RWPE2 (cell line): ENCODE measurements at regions not wholly inside any gene's neighbourhood (a gene's known extent, or its start where the extent isn't known, plus 50 kb on each side); places are given as distances from the start of the nearest gene placed in this dataset.
"Not testable (repeated sequence)": the region's sequence is repeated elsewhere in the genome, so short reads cannot be mapped to it uniquely, and the experiment has no call there.

Experiments used
- ATAC-seq: fragments of 200-7000 bp; cut with Tn5 transposase; 3 replicates; pipeline ENCODE4 v1.9.1; 2021; ENCODE audit warnings: low read depth
- DNase-seq: peaks from one replicate; pipeline ENCODE4 v3.0.0-alpha.2; 2020; ENCODE audit warnings: low spot score
- H3K27ac ChIP-seq: fragments of 450-650 bp; 2 replicates; pipeline ENCODE4 v1.5.1; 2017; ENCODE audit warnings: mild to moderate bottlenecking; ENCODE audit not compliant: poor library complexity, severe bottlenecking
- H3K27me3 ChIP-seq: fragments of 250-450 bp; sonication (Bioruptor Pico); 2 replicates; pipeline ENCODE4 v1.5.1; 2021; ENCODE audit warnings: mild to moderate bottlenecking, moderate library complexity; ENCODE audit not compliant: insufficient read depth, poor library complexity, severe bottlenecking
- H3K36me3 ChIP-seq: fragments of 250-450 bp; sonication (Bioruptor Pico); 2 replicates; pipeline ENCODE4 v1.5.1; 2020; ENCODE audit warnings: low read depth, mild to moderate bottlenecking, moderate library complexity
- H3K4me1 ChIP-seq: fragments of 250-450 bp; sonication (Bioruptor Pico); 2 replicates; pipeline ENCODE4 v1.5.1; 2021; ENCODE audit warnings: mild to moderate bottlenecking, moderate library complexity; ENCODE audit not compliant: insufficient read depth, poor library complexity, severe bottlenecking
- H3K4me3 ChIP-seq: fragments of 250-450 bp; sonication (Bioruptor Pico); 2 replicates; pipeline ENCODE4 v1.5.1; 2021; ENCODE audit warnings: mild to moderate bottlenecking, moderate library complexity; ENCODE audit not compliant: severe bottlenecking
- H3K9me3 ChIP-seq: fragments of 250-450 bp; sonication (Bioruptor Pico); 2 replicates; pipeline ENCODE4 v1.5.1; 2021; ENCODE audit warnings: mild to moderate bottlenecking, moderate library complexity; ENCODE audit not compliant: severe bottlenecking
- CTCF ChIP-seq: fragments of 450-650 bp; IDR thresholded peaks from one replicate; pipeline ENCODE4 v1.5.1; 2017; ENCODE audit warnings: mild to moderate bottlenecking, moderate library complexity; ENCODE audit not compliant: poor library complexity, severe bottlenecking

GRCh38 chr4:160563552-160564282, 1460.8 kb downstream of the RAPGEF2 start:
- Histone ChIP-seq H3K9me3 (no peaks in the 10 kb centered on the region), H3K36me3 (no peaks in the 10 kb centered on the region), H3K4me3 (no peak overlapping the region), H3K27ac (no peak overlapping the region), H3K27me3 (no peaks in the 10 kb centered on the region), H3K4me1 (no peaks in the 10 kb centered on the region)
- no peak for DNase-seq
- no peak for TF ChIP-seq CTCF
- ATAC-seq: no peak

GRCh38 chr4:160567634-160568033, 1464.8 kb downstream of the RAPGEF2 start:
- ATAC-seq: no peak
- DNase-seq: no peak

GRCh38 chr4:160570271-160570670, 1467.4 kb downstream of the RAPGEF2 start:
- no peaks in the 10 kb centered on the region for H3K36me3 ChIP-seq
- DNase-seq: no peak
- TF ChIP-seq CTCF: no peak
- no peaks in the 10 kb centered on the region for H3K4me1 ChIP-seq
- no peak for ATAC-seq
- H3K27ac ChIP-seq: no peak overlapping the region
- no peaks in the 10 kb centered on the region for H3K9me3 ChIP-seq
- no peak overlapping the region for H3K4me3 ChIP-seq
- no peaks in the 10 kb centered on the region for H3K27me3 ChIP-seq

More at GRCh38 chr4:160567634-160568033, 1464.8 kb downstream of the RAPGEF2 start:
- TF ChIP-seq CTCF: no peak
- Histone ChIP-seq H3K4me1 (no peaks in the 10 kb centered on the region), H3K9me3 (no peaks in the 10 kb centered on the region), H3K27ac (no peak overlapping the region), H3K27me3 (no peaks in the 10 kb centered on the region), H3K36me3 (no peaks in the 10 kb centered on the region), H3K4me3 (no peak overlapping the region)

- not testable (repeated sequence) for H3K4me3 ChIP-seq, H3K36me3 ChIP-seq, H3K27me3 ChIP-seq, ATAC-seq, H3K4me1 ChIP-seq, H3K9me3 ChIP-seq, H3K27ac ChIP-seq, DNase-seq
Observed at GRCh38 chr4:160574272-160574671, 1471.4 kb downstream of the RAPGEF2 start.

GRCh38 chr4:160580581-160580980, 1477.7 kb downstream of the RAPGEF2 start:
- DNase-seq: no peak

More at GRCh38 chr4:160580581-160580980, 1477.7 kb downstream of the RAPGEF2 start:
- H3K4me1 ChIP-seq: no peaks in the 10 kb centered on the region
- no peaks in the 10 kb centered on the region for H3K27me3 ChIP-seq
- H3K9me3 ChIP-seq: no peaks in the 10 kb centered on the region
- no peaks in the 10 kb centered on the region for H3K36me3 ChIP-seq
- TF ChIP-seq CTCF: no peak
- H3K27ac ChIP-seq: no peak overlapping the region
- H3K4me3 ChIP-seq: no peak overlapping the region
- no peak for ATAC-seq
